ENCODE measurements at regions not wholly inside any gene's neighbourhood (a gene's known extent, or its start where the extent isn't known, plus 50 kb on each side); places are given as distances from the start of the nearest gene placed in this dataset.

- in situ Hi-C loops (cut with HindIII; ENCODE audit: low sequenced_read_pairs), result no loop called here
- TF ChIP-seq CTCF (IDR thresholded peaks at IDR 0.05; ENCODE audit: low read depth, low read length), result no peak
- H3K4me3 ChIP-seq (ENCODE audit: low read depth, low read length), result no peak overlapping the region
- no peak for DNase-seq (ENCODE audit: low read depth, low spot score)
These were observed 207.8 kb upstream of the ZFP64 start for GRCh38 chr20:52399352-52399751.

GRCh38 chr20:52389606-52390005 lies 198.0 kb upstream of the ZFP64 start:
- in situ Hi-C loops (cut with HindIII; ENCODE audit: low sequenced_read_pairs), result no loop called here
- DNase-seq (ENCODE audit: low read depth, low spot score), result no peak

GRCh38 chr20:52383995-52384621 lies 192.5 kb upstream of the ZFP64 start:
- DNase-seq (ENCODE audit: low read depth, low spot score), result no peak
- in situ Hi-C loops (cut with HindIII; ENCODE audit: low sequenced_read_pairs), result no loop called here
- no peak for TF ChIP-seq CTCF (IDR thresholded peaks at IDR 0.05; ENCODE audit: low read depth, low read length)
- no peak overlapping the region for H3K4me3 ChIP-seq (ENCODE audit: low read depth, low read length)

More at GRCh38 chr20:52389606-52390005, 198.0 kb upstream of the ZFP64 start:
- TF ChIP-seq CTCF (IDR thresholded peaks at IDR 0.05; ENCODE audit: low read depth, low read length), result no peak
- no peak overlapping the region for H3K4me3 ChIP-seq (ENCODE audit: low read depth, low read length)

- DNase-seq (ENCODE audit: low read depth, low spot score), result no peak
- no peak overlapping the region for H3K4me3 ChIP-seq (ENCODE audit: low read depth, low read length)
- in situ Hi-C loops (cut with HindIII; ENCODE audit: low sequenced_read_pairs), result no loop called here
- TF ChIP-seq CTCF (IDR thresholded peaks at IDR 0.05; ENCODE audit: low read depth, low read length), result no peak
These were observed 191.4 kb upstream of the ZFP64 start for GRCh38 chr20:52382933-52383332.

GRCh38 chr20:52379723-52380336 lies 188.3 kb upstream of the ZFP64 start:
- in situ Hi-C loops (cut with HindIII; ENCODE audit: low sequenced_read_pairs), result no loop called here

GRCh38 chr20:52372169-52372568 lies 180.6 kb upstream of the ZFP64 start:
- no peak for DNase-seq (ENCODE audit: low read depth, low spot score)
- in situ Hi-C loops (cut with HindIII; ENCODE audit: low sequenced_read_pairs), result no loop called here
- no peak overlapping the region for H3K4me3 ChIP-seq (ENCODE audit: low read depth, low read length)
- no peak for TF ChIP-seq CTCF (IDR thresholded peaks at IDR 0.05; ENCODE audit: low read depth, low read length)

More at GRCh38 chr20:52379723-52380336, 188.3 kb upstream of the ZFP64 start:
- peak; percentile 90 for TF ChIP-seq CTCF (IDR thresholded peaks at IDR 0.05; ENCODE audit: low read depth, low read length)
- no peak overlapping the region for H3K4me3 ChIP-seq (ENCODE audit: low read depth, low read length)
- DNase-seq (ENCODE audit: low read depth, low spot score), result peak; percentile 3

Data from astrocyte of the spinal cord (primary cell).